ENCODE measurements at regions not wholly inside any gene's neighbourhood (a gene's known extent, or its start where the extent isn't known, plus 50 kb on each side); places are given as distances from the start of the nearest gene placed in this dataset.
A peak's percentile ranks its signal among the peaks of the same experiment; 100 is the strongest.

- no peak overlapping the region for H3K4me3 ChIP-seq
Observed at GRCh38 chr5:165837286-165837685, 2331.9 kb downstream of the MAT2B start.

GRCh38 chr5:165844571-165844970 lies 2339.2 kb downstream of the MAT2B start:
- Histone ChIP-seq H3K9me3 (ENCODE audit: low read depth) (no peaks in the 10 kb centered on the region), H3K27ac (no peak overlapping the region), H3K27me3 (no peaks in the 10 kb centered on the region), H3K4me1 (ENCODE audit: low read depth) (no peaks in the 10 kb centered on the region), H3K4me3 (no peak overlapping the region), H3K36me3 (no peaks in the 10 kb centered on the region)
- no peak for TF ChIP-seq CTCF (IDR thresholded peaks at IDR 0.05; ENCODE audit: low read depth, low read length)
- no peak for DNase-seq (ENCODE audit: low read depth in 1 of 2, low spot score in 1 of 2)

More at GRCh38 chr5:165837286-165837685, 2331.9 kb downstream of the MAT2B start:
- no peak for DNase-seq (ENCODE audit: low read depth in 1 of 2, low spot score in 1 of 2)
- H3K9me3 ChIP-seq (ENCODE audit: low read depth) = no peaks in the 10 kb centered on the region
- no peak for TF ChIP-seq CTCF (IDR thresholded peaks at IDR 0.05; ENCODE audit: low read depth, low read length)
- H3K27ac ChIP-seq = no peak overlapping the region
- no peaks in the 10 kb centered on the region for H3K27me3 ChIP-seq
- no peaks in the 10 kb centered on the region for H3K4me1 ChIP-seq (ENCODE audit: low read depth)
- H3K36me3 ChIP-seq = no peaks in the 10 kb centered on the region

GRCh38 chr5:165858118-165858517 lies 2352.7 kb downstream of the MAT2B start:
- Histone ChIP-seq H3K9me3 (ENCODE audit: low read depth) (no peaks in the 10 kb centered on the region), H3K4me1 (ENCODE audit: low read depth) (no peaks in the 10 kb centered on the region), H3K27ac (no peak overlapping the region), H3K36me3 (no peaks in the 10 kb centered on the region), H3K27me3 (no peaks in the 10 kb centered on the region), H3K4me3 (no peak overlapping the region)
- no peak for DNase-seq (ENCODE audit: low read depth in 1 of 2, low spot score in 1 of 2)
- no peak for TF ChIP-seq CTCF (IDR thresholded peaks at IDR 0.05; ENCODE audit: low read depth, low read length)

- no peak overlapping the region for H3K4me3 ChIP-seq
- H3K9me3 ChIP-seq (ENCODE audit: low read depth) = no peaks in the 10 kb centered on the region
- no peak for TF ChIP-seq CTCF (IDR thresholded peaks at IDR 0.05; ENCODE audit: low read depth, low read length)
- no peaks in the 10 kb centered on the region for H3K36me3 ChIP-seq
- H3K4me1 ChIP-seq (ENCODE audit: low read depth) = no peaks in the 10 kb centered on the region
- H3K27me3 ChIP-seq = no peaks in the 10 kb centered on the region
- DNase-seq (ENCODE audit: low read depth in 1 of 2, low spot score in 1 of 2) = no peak
- H3K27ac ChIP-seq = no peak overlapping the region
Observed at GRCh38 chr5:165859251-165859650, 2353.8 kb downstream of the MAT2B start.

- Histone ChIP-seq H3K27me3 (no peaks in the 10 kb centered on the region), H3K36me3 (no peaks in the 10 kb centered on the region), H3K9me3 (ENCODE audit: low read depth) (no peaks in the 10 kb centered on the region), H3K27ac (no peak overlapping the region), H3K4me3 (no peak overlapping the region), H3K4me1 (ENCODE audit: low read depth) (no peaks in the 10 kb centered on the region)
- no peak for TF ChIP-seq CTCF (IDR thresholded peaks at IDR 0.05; ENCODE audit: low read depth, low read length)
- DNase-seq (ENCODE audit: low read depth in 1 of 2, low spot score in 1 of 2) = no peak
Observed at GRCh38 chr5:165863239-165863638, 2357.8 kb downstream of the MAT2B start.

GRCh38 chr5:165871291-165871690 lies 2365.9 kb downstream of the MAT2B start:
- no peak overlapping the region for H3K4me3 ChIP-seq
- H3K9me3 ChIP-seq (ENCODE audit: low read depth) = no peaks in the 10 kb centered on the region
- H3K4me1 ChIP-seq (ENCODE audit: low read depth) = no peaks in the 10 kb centered on the region
- DNase-seq (ENCODE audit: low read depth in 1 of 2, low spot score in 1 of 2) = peak in 1 of 2 donors; percentile 44
- H3K36me3 ChIP-seq = no peaks in the 10 kb centered on the region
- no peak for TF ChIP-seq CTCF (IDR thresholded peaks at IDR 0.05; ENCODE audit: low read depth, low read length)
- no peak overlapping the region for H3K27ac ChIP-seq
- no peaks in the 10 kb centered on the region for H3K27me3 ChIP-seq

Measured in cardiac muscle cell (in vitro differentiated cells and primary cell).